H9 (cell line): ENCODE measurements at regions not wholly inside any gene's neighbourhood (a gene's known extent, or its start where the extent isn't known, plus 50 kb on each side); places are given as distances from the start of the nearest gene placed in this dataset.

Experiments used
- DNase-seq: peaks from one replicate; pipeline ENCODE4 v3.0.0-alpha.2; 2017
- H2AFZ ChIP-seq: one replicate; pipeline ENCODE4 v1.6.1; 2013; ENCODE audit warnings: mild to moderate bottlenecking, low read length, control low read depth, moderate library complexity
- H2AK5ac ChIP-seq: 2 replicates; pipeline ENCODE4 v1.6.1; 2013; ENCODE audit warnings: low read length, control low read depth, mixed read lengths; ENCODE audit not compliant: insufficient read length
- H2BK120ac ChIP-seq: one replicate; pipeline ENCODE4 v1.6.1; 2013; ENCODE audit warnings: low read depth, mild to moderate bottlenecking, low read length, control low read depth, inconsistent platforms; ENCODE audit not compliant: poor library complexity, severe bottlenecking
- H2BK12ac ChIP-seq: 2 replicates; pipeline ENCODE4 v1.6.1; 2013; ENCODE audit warnings: low read length, control low read depth, mixed read lengths, low read depth; ENCODE audit not compliant: insufficient read length
- H2BK15ac ChIP-seq: 2 replicates; pipeline ENCODE4 v1.6.1; 2013; ENCODE audit warnings: low read depth, low read length, control low read depth
- H2BK20ac ChIP-seq: one replicate; pipeline ENCODE4 v1.6.1; 2013; ENCODE audit warnings: low read depth, mild to moderate bottlenecking, low read length, control low read depth, inconsistent platforms; ENCODE audit not compliant: poor library complexity, severe bottlenecking
- H2BK5ac ChIP-seq: 2 replicates; pipeline ENCODE4 v1.6.1; 2013; ENCODE audit warnings: low read length, control low read depth, mixed read lengths; ENCODE audit not compliant: insufficient read length
- H3K14ac ChIP-seq: 2 replicates; pipeline ENCODE4 v1.6.1; 2013; ENCODE audit warnings: low read length, control low read depth; ENCODE audit not compliant: insufficient read depth
- H3K18ac ChIP-seq: 2 replicates; pipeline ENCODE4 v1.6.1; 2013; ENCODE audit warnings: low read depth, mild to moderate bottlenecking, mixed read lengths, low read length, control low read depth; ENCODE audit not compliant: insufficient read length
- H3K23ac ChIP-seq: 2 replicates; pipeline ENCODE4 v1.6.1; 2013; ENCODE audit warnings: low read length, control low read depth, mixed read lengths, low read depth; ENCODE audit not compliant: insufficient read length
- H3K23me2 ChIP-seq: 2 replicates; pipeline ENCODE4 v1.6.1; 2013; ENCODE audit warnings: low read depth, mild to moderate bottlenecking, mixed read lengths, low read length, control low read depth; ENCODE audit not compliant: insufficient read length, poor library complexity, severe bottlenecking
- H3K27ac ChIP-seq: 2 replicates; pipeline ENCODE4 v1.5.1; 2013; ENCODE audit warnings: low read length, control low read depth, mixed read lengths, low read depth; ENCODE audit not compliant: insufficient read length
- H3K27me3 ChIP-seq: 2 replicates; pipeline ENCODE4 v1.6.1; 2013; ENCODE audit warnings: low read length, control low read depth, inconsistent platforms; ENCODE audit not compliant: insufficient read depth
- H3K4ac ChIP-seq: 2 replicates; pipeline ENCODE4 v1.6.1; 2013; ENCODE audit warnings: low read depth, mild to moderate bottlenecking, control low read depth, inconsistent platforms, low read length, moderate library complexity
- H3K4me1 ChIP-seq: 2 replicates; pipeline ENCODE4 v1.6.1; 2013; ENCODE audit warnings: low read length, control low read depth, inconsistent platforms; ENCODE audit not compliant: insufficient read depth
- H3K4me2 ChIP-seq: 2 replicates; pipeline ENCODE4 v1.6.1; 2013; ENCODE audit warnings: low read length, control low read depth, mixed read lengths; ENCODE audit not compliant: insufficient read length, insufficient read depth
- H3K56ac ChIP-seq: 2 replicates; pipeline ENCODE4 v1.6.1; 2013; ENCODE audit warnings: low read depth, mild to moderate bottlenecking, mixed read lengths, low read length, control low read depth; ENCODE audit not compliant: insufficient read length
- H3K79me1 ChIP-seq: 2 replicates; pipeline ENCODE4 v1.6.1; 2013; ENCODE audit warnings: low read depth, mild to moderate bottlenecking, moderate library complexity, low read length, control low read depth, inconsistent platforms; ENCODE audit not compliant: insufficient read depth, poor library complexity, severe bottlenecking
- H3K79me2 ChIP-seq: 2 replicates; pipeline ENCODE4 v1.6.1; 2013; ENCODE audit warnings: low read length, control low read depth, inconsistent platforms; ENCODE audit not compliant: insufficient read depth
- H3K9ac ChIP-seq: 2 replicates; pipeline ENCODE4 v1.6.1; 2013; ENCODE audit warnings: low read length, control low read depth, mixed read lengths; ENCODE audit not compliant: insufficient read length; ENCODE audit errors: extremely low read depth
- H3K9me3 ChIP-seq: one replicate; pipeline ENCODE4 v1.6.1; 2013; ENCODE audit warnings: low read depth, low read length, inconsistent platforms; ENCODE audit not compliant: control insufficient read depth
- H3T11ph ChIP-seq: one replicate; pipeline ENCODE4 v1.6.1; 2013; ENCODE audit warnings: mild to moderate bottlenecking, low read length, control low read depth, inconsistent platforms
- H4K20me1 ChIP-seq: one replicate; pipeline ENCODE4 v1.6.1; 2013; ENCODE audit not compliant: control insufficient read depth, insufficient read length, insufficient read depth
- H4K5ac ChIP-seq: 2 replicates; pipeline ENCODE4 v1.6.1; 2013; ENCODE audit warnings: low read depth, mild to moderate bottlenecking, mixed read lengths, low read length, control low read depth; ENCODE audit not compliant: insufficient read length
- H4K8ac ChIP-seq: replicated peaks from 2 replicates; pipeline ENCODE4 v1.6.1; 2013; ENCODE audit warnings: low read length, control low read depth, mixed read lengths, low read depth; ENCODE audit not compliant: insufficient read length
- H4K91ac ChIP-seq: 2 replicates; pipeline ENCODE4 v1.6.1; 2013; ENCODE audit warnings: low read depth, mild to moderate bottlenecking, moderate library complexity, mixed read lengths, low read length, control low read depth; ENCODE audit not compliant: insufficient read length
- H3K27ac Mint-ChIP-seq, 3 experiments: 2 replicates in 2 of 3; 3 replicates in 1 of 3; pipeline ENCODE4 v1.8.0; 2020 to 2021; ENCODE audit warnings: mixed read lengths in 3 of 3, mild to moderate bottlenecking in 1 of 3, moderate library complexity in 1 of 3
- H3K27me3 Mint-ChIP-seq: 2 replicates; pipeline ENCODE4 v1.8.0; 2021; ENCODE audit warnings: low read depth, mild to moderate bottlenecking, moderate library complexity, mixed read lengths
- H3K36me3 Mint-ChIP-seq, 3 experiments: 2 replicates in 2 of 3; 3 replicates in 1 of 3; pipeline ENCODE4 v1.8.0; 2020 to 2021; ENCODE audit warnings: low read depth in 3 of 3, mixed read lengths in 3 of 3; ENCODE audit not compliant: insufficient read depth in 1 of 3
- H3K4me1 Mint-ChIP-seq, 2 experiments: 2 replicates each; pipeline ENCODE4 v1.8.0; 2020; ENCODE audit warnings: mixed read lengths in 2 of 2
- H3K4me3 Mint-ChIP-seq, 2 experiments: 2 replicates in 1 of 2; 3 replicates in 1 of 2; pipeline ENCODE4 v1.8.0; 2020 to 2021; ENCODE audit warnings: mild to moderate bottlenecking in 2 of 2, mixed read lengths in 2 of 2, moderate library complexity in 1 of 2
- H3K9me3 Mint-ChIP-seq, 2 experiments: 2 replicates in 1 of 2; 3 replicates in 1 of 2; pipeline ENCODE4 v1.8.0; 2020; ENCODE audit warnings: mild to moderate bottlenecking in 2 of 2, mixed read lengths in 2 of 2, moderate library complexity in 1 of 2
- WGBS: extraction: QIAGEN DNeasy Blood & Tissue Kit; methylation state at CpG from one replicate; pipeline ENCODE4 v1.1.7; 2013; ENCODE audit warnings: missing lambda C conversion rate, low lambda C conversion rate, mixed read lengths; ENCODE audit not compliant: insufficient read length; ENCODE audit errors: extremely low coverage; 5-methylcytosine and 5-hydroxymethylcytosine counted together
- TF ChIP-seq, protein P1 (sequence below): fragments of 200-600 bp; sonication (generic); conservative IDR thresholded peaks from 3 replicates; pipeline ENCODE4 v1.8.0; 2021; ENCODE audit warnings: antibody characterized with exemption, mild to moderate bottlenecking

DNA sequence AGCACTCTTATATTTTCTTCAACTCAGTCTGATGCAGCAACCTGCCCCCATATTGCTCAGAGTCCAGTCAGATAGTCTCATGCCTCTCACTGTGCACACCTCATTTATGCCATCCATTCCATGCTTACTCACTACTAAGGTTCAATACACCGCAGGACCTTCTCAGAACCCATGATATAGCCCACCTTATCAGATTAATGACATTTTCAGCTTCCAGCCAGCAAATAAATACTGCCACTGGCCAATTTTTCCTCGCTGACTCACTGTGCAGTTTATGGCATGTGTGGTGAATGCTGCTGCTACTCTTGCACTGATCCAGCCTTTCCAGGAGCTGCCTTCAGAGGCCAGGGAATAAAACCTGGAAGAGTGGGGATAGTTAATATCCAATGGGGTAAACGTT lies 380.6 kb upstream of the SPOCK3 start:
- Mint-ChIP-seq H3K9me3 (peaks cover 11 to 13% of the 10 kb centered on the region in 2 experiments; a peak in 4 of 5 replicates), H3K4me1 (no peaks in the 10 kb centered on the region), H3K27ac (no peak overlapping the region), H3K27me3 (no peaks in the 10 kb centered on the region), H3K36me3 (peaks cover 0 to 13% (median 6%) of the 10 kb centered on the region in 3 experiments; a peak in 3 of 7 replicates), H3K4me3 (no peak overlapping the region)
- Histone ChIP-seq H4K8ac (no peak overlapping the region), H3K4me1 (no peaks in the 10 kb centered on the region), H2BK120ac (no peak overlapping the region), H3K14ac (no peak overlapping the region), H3K9ac (no peak overlapping the region), H3K18ac (no peak overlapping the region), H2AK5ac (no peak overlapping the region), H2BK15ac (no peak overlapping the region), H4K5ac (no peak overlapping the region), H3K23ac (no peak overlapping the region), H2BK5ac (no peak overlapping the region), H3K27me3 (no peaks in the 10 kb centered on the region), H3T11ph (no peak overlapping the region), H3K79me1 (no peaks in the 10 kb centered on the region), H2BK12ac (no peak overlapping the region), H3K4ac (no peak overlapping the region), H3K4me2 (no peak overlapping the region), H3K79me2 (no peaks in the 10 kb centered on the region), H4K20me1 (no peaks in the 10 kb centered on the region), H4K91ac (no peak overlapping the region), H2BK20ac (no peak overlapping the region), H3K27ac (no peak overlapping the region), H2AFZ (no peak overlapping the region), H3K9me3 (no peaks in the 10 kb centered on the region), H3K56ac (no peak overlapping the region), H3K23me2 (no peaks in the 10 kb centered on the region)
- DNase-seq, result no peak
- TF ChIP-seq, protein P1, sequence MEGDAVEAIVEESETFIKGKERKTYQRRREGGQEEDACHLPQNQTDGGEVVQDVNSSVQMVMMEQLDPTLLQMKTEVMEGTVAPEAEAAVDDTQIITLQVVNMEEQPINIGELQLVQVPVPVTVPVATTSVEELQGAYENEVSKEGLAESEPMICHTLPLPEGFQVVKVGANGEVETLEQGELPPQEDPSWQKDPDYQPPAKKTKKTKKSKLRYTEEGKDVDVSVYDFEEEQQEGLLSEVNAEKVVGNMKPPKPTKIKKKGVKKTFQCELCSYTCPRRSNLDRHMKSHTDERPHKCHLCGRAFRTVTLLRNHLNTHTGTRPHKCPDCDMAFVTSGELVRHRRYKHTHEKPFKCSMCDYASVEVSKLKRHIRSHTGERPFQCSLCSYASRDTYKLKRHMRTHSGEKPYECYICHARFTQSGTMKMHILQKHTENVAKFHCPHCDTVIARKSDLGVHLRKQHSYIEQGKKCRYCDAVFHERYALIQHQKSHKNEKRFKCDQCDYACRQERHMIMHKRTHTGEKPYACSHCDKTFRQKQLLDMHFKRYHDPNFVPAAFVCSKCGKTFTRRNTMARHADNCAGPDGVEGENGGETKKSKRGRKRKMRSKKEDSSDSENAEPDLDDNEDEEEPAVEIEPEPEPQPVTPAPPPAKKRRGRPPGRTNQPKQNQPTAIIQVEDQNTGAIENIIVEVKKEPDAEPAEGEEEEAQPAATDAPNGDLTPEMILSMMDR, result no peak
- WGBS, result no CpG with 5 or more reads among the region's 3 CpGs
